22Rv1 (cell line): ENCODE measurements at regions not wholly inside any gene's neighbourhood (a gene's known extent, or its start where the extent isn't known, plus 50 kb on each side); places are given as distances from the start of the nearest gene placed in this dataset.
"Not testable (repeated sequence)": the region's sequence is repeated elsewhere in the genome, so short reads cannot be mapped to it uniquely, and the experiment has no call there.

ENCODE experiments used
- H3K27ac ChIP-seq: fragments of 450-650 bp; 2 replicates; pipeline ENCODE4 v1.5.1; 2017
- ZFX ChIP-seq: fragments of 450-650 bp; IDR thresholded peaks from 2 replicates; pipeline ENCODE4 v1.6.1; 2017; ENCODE audit warnings: antibody characterized with exemption, borderline replicate concordance
- TF ChIP-seq, protein P1 (sequence below): fragments of 450-650 bp; IDR thresholded peaks from 2 replicates; pipeline ENCODE4 v1.5.1; 2017; ENCODE audit warnings: mild to moderate bottlenecking

DNA sequence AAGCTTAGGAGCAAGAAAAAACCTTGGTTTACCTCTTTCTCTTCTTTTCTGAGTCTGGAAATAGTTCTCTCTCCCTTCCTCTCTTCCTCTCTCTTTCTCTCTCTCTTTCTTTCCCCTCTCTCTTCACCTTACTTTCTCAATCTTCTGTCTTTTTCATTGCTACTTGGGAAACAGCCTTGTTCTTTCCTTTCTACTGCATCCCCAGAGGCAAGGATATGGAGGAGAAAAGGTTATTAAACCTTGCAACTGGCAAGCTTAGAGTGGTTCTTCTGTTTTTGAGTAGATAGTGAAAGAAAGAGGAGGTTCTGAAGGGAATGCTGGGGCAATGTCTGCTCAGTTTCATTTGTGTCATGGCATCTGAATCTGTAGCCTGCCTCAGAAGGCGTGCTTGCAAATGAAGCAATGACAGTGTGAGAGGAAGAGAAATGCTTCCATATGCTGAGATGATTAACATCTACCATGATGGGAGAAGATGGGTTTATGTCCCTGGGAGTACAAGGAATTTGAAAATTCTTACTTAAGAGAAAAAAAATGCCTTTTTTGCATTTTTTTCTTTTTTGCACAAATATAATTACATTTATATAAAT, 190.6 kb downstream of the CEP135 start:
- no peak overlapping the region for H3K27ac ChIP-seq
- TF ChIP-seq ZFX = no peak
- TF ChIP-seq, protein P1, sequence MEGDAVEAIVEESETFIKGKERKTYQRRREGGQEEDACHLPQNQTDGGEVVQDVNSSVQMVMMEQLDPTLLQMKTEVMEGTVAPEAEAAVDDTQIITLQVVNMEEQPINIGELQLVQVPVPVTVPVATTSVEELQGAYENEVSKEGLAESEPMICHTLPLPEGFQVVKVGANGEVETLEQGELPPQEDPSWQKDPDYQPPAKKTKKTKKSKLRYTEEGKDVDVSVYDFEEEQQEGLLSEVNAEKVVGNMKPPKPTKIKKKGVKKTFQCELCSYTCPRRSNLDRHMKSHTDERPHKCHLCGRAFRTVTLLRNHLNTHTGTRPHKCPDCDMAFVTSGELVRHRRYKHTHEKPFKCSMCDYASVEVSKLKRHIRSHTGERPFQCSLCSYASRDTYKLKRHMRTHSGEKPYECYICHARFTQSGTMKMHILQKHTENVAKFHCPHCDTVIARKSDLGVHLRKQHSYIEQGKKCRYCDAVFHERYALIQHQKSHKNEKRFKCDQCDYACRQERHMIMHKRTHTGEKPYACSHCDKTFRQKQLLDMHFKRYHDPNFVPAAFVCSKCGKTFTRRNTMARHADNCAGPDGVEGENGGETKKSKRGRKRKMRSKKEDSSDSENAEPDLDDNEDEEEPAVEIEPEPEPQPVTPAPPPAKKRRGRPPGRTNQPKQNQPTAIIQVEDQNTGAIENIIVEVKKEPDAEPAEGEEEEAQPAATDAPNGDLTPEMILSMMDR = no peak

GRCh38 chr4:56134834-56135233, 186.1 kb downstream of the CEP135 start:
- H3K27ac ChIP-seq = not testable (repeated sequence)

- no peak overlapping the region for H3K27ac ChIP-seq
- no peak for TF ChIP-seq ZFX
- TF ChIP-seq, protein P1 = no peak
Measured at GRCh38 chr4:56134266-56134665, 185.5 kb downstream of the CEP135 start.

DNA sequence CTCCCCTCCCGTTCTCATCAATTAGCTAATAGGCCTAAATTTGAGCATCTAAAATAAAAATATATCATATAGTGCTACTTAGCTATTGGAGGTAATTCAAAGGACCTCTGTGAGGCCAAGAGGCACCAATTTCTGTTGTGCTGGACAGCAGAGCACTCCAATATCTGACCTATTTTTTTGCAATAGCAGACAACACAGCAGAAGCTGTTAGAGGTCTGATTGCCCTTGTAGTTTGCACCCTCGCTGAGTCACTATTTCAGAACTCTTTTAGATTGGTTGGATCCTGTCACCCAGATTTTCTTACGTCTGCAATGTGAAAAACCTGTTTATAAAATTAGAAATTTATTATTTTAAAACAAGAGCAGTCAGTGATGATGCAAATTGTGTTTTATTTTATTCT, 184.1 kb downstream of the CEP135 start:
- no peak overlapping the region for H3K27ac ChIP-seq
- TF ChIP-seq ZFX = no peak
- TF ChIP-seq, protein P1 = no peak

GRCh38 chr4:56132188-56132587, 183.4 kb downstream of the CEP135 start:
- not testable (repeated sequence) for H3K27ac ChIP-seq

GRCh38 chr4:56130606-56131155, 181.9 kb downstream of the CEP135 start:
- no peak for TF ChIP-seq ZFX
- TF ChIP-seq, protein P1 = no peak
- no peak overlapping the region for H3K27ac ChIP-seq

- H3K27ac ChIP-seq = no peak overlapping the region
- no peak for TF ChIP-seq ZFX
- TF ChIP-seq, protein P1 = peak; percentile 63
Measured at GRCh38 chr4:56129431-56129861, 180.7 kb downstream of the CEP135 start.

DNA sequence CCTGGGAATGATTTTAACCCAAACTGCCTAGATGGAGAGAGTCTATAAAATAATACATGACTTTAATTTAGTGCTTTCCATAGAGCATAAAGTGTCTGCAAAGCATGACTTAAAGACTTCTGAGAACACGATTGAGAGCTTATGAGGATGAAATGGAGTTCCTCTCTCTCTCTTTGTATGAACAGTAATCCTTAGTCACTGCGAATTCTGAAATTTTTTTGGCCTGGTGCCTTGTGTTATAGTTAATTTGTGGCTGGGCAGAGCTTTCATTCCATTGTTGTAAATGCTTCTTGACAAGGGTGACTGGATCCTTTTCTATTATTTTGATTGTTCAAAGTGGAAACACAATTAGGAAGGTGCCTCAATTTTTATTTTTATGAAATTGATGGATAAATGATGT, 179.5 kb downstream of the CEP135 start:
- no peak for TF ChIP-seq ZFX
- TF ChIP-seq, protein P1 = no peak

More for the DNA sequence above, 179.5 kb downstream of the CEP135 start:
- no peak overlapping the region for H3K27ac ChIP-seq
